Lower lobe of right lung (tissue), 2 donors: ENCODE measurements at regions not wholly inside any gene's neighbourhood (a gene's known extent, or its start where the extent isn't known, plus 50 kb on each side); places are given as distances from the start of the nearest gene placed in this dataset.
"Not testable (repeated sequence)": the region's sequence is repeated elsewhere in the genome, so short reads cannot be mapped to it uniquely, and the experiment has no call there.

Source experiments
- ATAC-seq, 2 donors: fragments of 200-7000 bp; cut with Tn5 transposase; one replicate each; pipeline ENCODE4 v1.9.1; 2020 to 2022; ENCODE audit warnings: mild to moderate bottlenecking in 2 of 2, moderate library complexity in 2 of 2
- DNase-seq: peaks from one replicate; pipeline ENCODE4 v3.0.0-alpha.2; 2020
- H3K27ac ChIP-seq: fragments of 200-600 bp; one replicate; pipeline ENCODE4 v1.8.0; 2022
- H3K27me3 ChIP-seq: fragments of 200-600 bp; one replicate; pipeline ENCODE4 v1.8.0; 2022; ENCODE audit warnings: low read depth
- H3K36me3 ChIP-seq: fragments of 200-600 bp; one replicate; pipeline ENCODE4 v1.8.0; 2022; ENCODE audit warnings: mild to moderate bottlenecking
- H3K4me1 ChIP-seq: fragments of 200-600 bp; one replicate; pipeline ENCODE4 v1.8.0; 2022
- H3K4me3 ChIP-seq: fragments of 200-600 bp; one replicate; pipeline ENCODE4 v1.8.0; 2022; ENCODE audit warnings: mild to moderate bottlenecking
- H3K9me3 ChIP-seq: fragments of 200-600 bp; one replicate; pipeline ENCODE4 v1.8.0; 2022
- intact Hi-C: fragments of 100-400 bp; cut with DNase I; formaldehyde crosslinking; loops from one replicate; pipeline ENCODE4 v1.11.0; 2022
- TF ChIP-seq, protein P1 (sequence below): fragments of 200-600 bp; IDR thresholded peaks from one replicate; pipeline ENCODE4 v1.8.0; 2022; ENCODE audit warnings: antibody characterized with exemption, mild to moderate bottlenecking
- donor health status: DM: no; HTN: yes; CAD: no; lungs with severe emphysema.

DNA sequence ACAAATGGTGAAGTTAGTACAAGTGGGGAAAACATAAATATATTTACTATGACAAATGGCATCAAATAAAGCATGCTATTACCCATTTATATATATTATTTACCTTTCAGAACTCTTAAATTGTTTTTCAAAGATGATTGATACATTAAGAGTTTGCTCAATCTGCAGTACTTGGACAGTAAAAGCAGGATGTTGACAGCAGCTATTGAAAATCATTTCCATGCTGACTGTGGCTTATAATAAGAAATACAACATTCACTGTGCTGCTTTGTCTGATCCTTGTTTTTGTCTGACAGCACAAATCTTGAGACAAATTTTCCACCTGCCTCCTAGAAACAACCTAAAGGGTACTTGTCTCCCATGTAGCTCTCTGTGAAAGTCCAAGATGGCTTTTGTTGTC lies 134.1 kb upstream of the FAT1 start:
- DNase-seq = no peak
- Histone ChIP-seq H3K4me3 (no peak overlapping the region), H3K9me3 (no peaks in the 10 kb centered on the region), H3K4me1 (no peaks in the 10 kb centered on the region), H3K27me3 (no peaks in the 10 kb centered on the region), H3K27ac (no peak overlapping the region), H3K36me3 (no peaks in the 10 kb centered on the region)
- intact Hi-C loops = no loop called here
- no peak for ATAC-seq
- TF ChIP-seq, protein P1, sequence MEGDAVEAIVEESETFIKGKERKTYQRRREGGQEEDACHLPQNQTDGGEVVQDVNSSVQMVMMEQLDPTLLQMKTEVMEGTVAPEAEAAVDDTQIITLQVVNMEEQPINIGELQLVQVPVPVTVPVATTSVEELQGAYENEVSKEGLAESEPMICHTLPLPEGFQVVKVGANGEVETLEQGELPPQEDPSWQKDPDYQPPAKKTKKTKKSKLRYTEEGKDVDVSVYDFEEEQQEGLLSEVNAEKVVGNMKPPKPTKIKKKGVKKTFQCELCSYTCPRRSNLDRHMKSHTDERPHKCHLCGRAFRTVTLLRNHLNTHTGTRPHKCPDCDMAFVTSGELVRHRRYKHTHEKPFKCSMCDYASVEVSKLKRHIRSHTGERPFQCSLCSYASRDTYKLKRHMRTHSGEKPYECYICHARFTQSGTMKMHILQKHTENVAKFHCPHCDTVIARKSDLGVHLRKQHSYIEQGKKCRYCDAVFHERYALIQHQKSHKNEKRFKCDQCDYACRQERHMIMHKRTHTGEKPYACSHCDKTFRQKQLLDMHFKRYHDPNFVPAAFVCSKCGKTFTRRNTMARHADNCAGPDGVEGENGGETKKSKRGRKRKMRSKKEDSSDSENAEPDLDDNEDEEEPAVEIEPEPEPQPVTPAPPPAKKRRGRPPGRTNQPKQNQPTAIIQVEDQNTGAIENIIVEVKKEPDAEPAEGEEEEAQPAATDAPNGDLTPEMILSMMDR = no peak

- ATAC-seq = no peak
- no peaks in the 10 kb centered on the region for H3K27me3 ChIP-seq
- TF ChIP-seq, protein P1 = no peak
- no peak for DNase-seq
- no peaks in the 10 kb centered on the region for H3K4me1 ChIP-seq
- no peak overlapping the region for H3K4me3 ChIP-seq
- H3K36me3 ChIP-seq = no peaks in the 10 kb centered on the region
- H3K9me3 ChIP-seq = no peaks in the 10 kb centered on the region
- no peak overlapping the region for H3K27ac ChIP-seq
- intact Hi-C loops = no loop called here
Measured at GRCh38 chr4:186858355-186858754, 134.7 kb upstream of the FAT1 start.

DNA sequence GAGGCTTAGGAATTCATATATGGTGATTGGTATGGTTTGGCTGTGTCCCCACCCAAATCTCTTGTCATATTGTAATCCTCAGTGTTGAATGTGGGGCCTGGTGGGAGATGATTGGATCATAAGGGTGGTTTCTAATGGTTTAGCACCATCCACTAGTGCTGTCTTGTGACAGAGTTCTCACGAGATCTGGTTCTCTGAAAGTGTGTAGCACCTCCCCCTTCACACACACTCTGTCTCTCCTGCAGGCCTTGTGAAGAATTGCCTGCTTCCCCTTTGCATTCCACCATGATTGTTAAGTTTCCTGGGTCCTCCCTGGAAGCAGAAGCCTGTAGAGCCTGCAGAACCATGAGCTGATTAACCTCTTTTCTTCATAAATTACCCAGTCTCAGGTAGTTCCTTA lies 135.8 kb upstream of the FAT1 start:
- no peaks in the 10 kb centered on the region for H3K27me3 ChIP-seq
- H3K4me3 ChIP-seq = no peak overlapping the region
- H3K9me3 ChIP-seq = no peaks in the 10 kb centered on the region
- no peak overlapping the region for H3K27ac ChIP-seq
- no peaks in the 10 kb centered on the region for H3K4me1 ChIP-seq
- intact Hi-C loops = no loop called here
- no peak for DNase-seq
- no peaks in the 10 kb centered on the region for H3K36me3 ChIP-seq
- TF ChIP-seq, protein P1 = no peak
- no peak for ATAC-seq

- Histone ChIP-seq H3K27ac (no peak overlapping the region), H3K27me3 (no peaks in the 10 kb centered on the region), H3K9me3 (no peaks in the 10 kb centered on the region), H3K36me3 (no peaks in the 10 kb centered on the region), H3K4me3 (no peak overlapping the region), H3K4me1 (no peaks in the 10 kb centered on the region)
- no peak for DNase-seq
- TF ChIP-seq, protein P1 = no peak
- no peak for ATAC-seq
- intact Hi-C loops = no loop called here
Measured at GRCh38 chr4:186861317-186861716, 137.7 kb upstream of the FAT1 start.

GRCh38 chr4:186871856-186872255 lies 148.2 kb upstream of the FAT1 start:
- Histone ChIP-seq H3K9me3 (no peaks in the 10 kb centered on the region), H3K27ac (no peak overlapping the region), H3K27me3 (no peaks in the 10 kb centered on the region), H3K4me1 (no peaks in the 10 kb centered on the region), H3K4me3 (no peak overlapping the region), H3K36me3 (no peaks in the 10 kb centered on the region)
- DNase-seq (no peak), ATAC-seq (no peak)
- intact Hi-C loops = no loop called here
- TF ChIP-seq, protein P1 = no peak

GRCh38 chr4:186873095-186873494 lies 149.4 kb upstream of the FAT1 start:
- intact Hi-C loops, H3K36me3 ChIP-seq, H3K4me3 ChIP-seq, H3K4me1 ChIP-seq, H3K27ac ChIP-seq, H3K27me3 ChIP-seq, H3K9me3 ChIP-seq, ATAC-seq, DNase-seq: not testable (repeated sequence)
